ENCODE measurements at regions not wholly inside any gene's neighbourhood (a gene's known extent, or its start where the extent isn't known, plus 50 kb on each side); places are given as distances from the start of the nearest gene placed in this dataset.

DNA sequence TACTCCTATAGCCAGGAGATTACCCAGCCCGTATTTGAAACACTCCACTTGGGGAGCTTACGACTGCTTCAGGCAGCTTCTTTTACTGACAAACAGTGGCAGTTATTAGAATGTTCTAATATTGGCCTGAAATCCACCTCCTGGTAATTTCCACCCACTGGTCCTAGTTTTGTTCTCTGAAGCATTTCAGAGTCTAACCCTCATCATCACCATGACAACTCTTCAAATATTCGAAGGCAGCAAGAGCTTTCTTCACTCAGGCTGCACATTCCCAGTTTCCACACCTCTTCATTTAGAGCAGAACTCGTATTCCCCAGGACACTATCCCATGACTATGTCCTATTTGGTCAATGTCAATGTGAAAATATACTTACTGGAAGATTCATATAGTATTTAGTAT lies 325.6 kb downstream of the UBE3D start:
- DNase-seq (ENCODE audit: low spot score), result no peak

DNA sequence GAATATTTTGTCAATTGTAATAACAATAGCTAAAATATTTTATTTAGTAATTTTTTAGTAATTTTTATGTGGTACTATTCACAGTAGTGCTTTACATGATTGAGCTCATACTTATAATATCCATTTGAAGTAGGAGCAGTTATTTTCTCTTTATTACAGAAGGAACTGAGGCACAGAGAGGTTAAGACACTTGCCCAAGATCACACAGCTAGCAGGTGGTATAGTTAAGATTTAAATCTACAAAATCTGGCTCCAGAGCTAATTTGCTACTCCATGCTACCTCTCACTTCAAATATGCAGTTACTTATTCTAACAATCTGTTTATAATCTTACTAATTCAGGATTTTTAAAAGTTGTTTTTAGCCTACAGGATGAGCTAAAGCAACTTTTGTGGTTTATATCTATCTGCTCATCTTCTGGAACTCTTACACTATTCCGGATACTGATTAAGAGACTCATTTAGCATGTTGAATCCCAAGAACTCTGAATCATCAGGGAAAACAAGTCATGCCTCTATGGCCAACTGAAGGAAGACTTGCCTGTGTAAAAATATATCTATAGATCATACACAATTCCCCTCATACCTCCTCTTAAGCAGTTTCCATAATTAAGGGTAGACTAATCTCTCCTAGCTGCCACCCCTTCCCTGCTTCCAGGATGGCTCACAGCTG lies 324.2 kb downstream of the UBE3D start:
- no peak for DNase-seq (ENCODE audit: low spot score)

DNA sequence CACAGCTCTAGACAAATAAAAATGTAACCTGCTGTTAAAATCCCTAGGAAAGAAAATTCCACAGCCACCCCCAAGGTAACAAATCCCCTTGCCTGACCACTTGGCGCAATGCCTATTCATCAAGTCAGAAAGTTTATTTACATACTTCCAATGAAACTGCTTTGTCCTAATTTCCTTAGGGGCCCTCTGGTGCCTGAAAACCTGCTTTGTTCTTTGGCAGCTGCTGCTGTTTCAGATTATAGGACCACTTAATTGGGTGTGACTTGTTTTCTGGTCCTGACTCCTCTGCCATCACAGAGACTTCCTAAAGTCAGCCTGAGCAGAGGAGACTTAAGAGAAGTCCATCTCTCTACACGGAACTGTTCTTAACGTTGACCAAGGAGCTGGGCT lies 323.6 kb downstream of the UBE3D start:
- DNase-seq (ENCODE audit: low spot score), result no peak

DNA sequence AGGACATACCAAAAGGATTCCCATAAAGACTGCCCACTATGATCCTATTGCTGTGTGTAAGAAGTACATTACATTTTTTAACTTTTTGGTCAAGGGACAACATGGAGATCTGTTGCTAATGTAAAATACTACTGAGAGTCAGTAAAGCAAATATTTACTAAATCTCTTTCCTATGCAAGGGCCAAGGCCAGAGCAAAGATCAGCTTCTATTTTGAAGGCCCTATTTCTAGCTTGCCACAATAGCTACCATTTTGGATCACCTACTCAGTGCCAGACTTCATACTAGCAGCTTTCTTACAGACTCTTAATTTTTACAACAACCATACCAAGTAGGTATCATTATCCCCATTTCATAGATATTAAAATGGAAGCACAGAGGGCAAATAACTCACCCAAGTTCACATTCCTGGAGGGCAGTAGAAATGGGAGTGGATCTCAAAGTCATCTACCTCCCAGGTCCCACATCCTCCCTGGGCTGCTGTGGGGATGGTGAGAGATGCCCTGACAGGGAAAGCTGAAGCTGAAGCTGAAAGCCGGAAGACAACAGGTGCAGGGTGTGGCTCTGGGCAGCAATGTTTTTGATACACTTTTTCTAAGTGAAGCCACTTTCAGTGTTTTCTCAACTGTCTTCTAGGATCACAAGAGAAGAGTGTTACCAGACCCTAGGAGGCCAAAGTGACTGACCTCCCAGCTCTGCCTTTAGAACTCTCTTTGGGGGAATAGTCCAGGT lies 321.2 kb downstream of the UBE3D start:
- no peak for DNase-seq (ENCODE audit: low spot score)

DNA sequence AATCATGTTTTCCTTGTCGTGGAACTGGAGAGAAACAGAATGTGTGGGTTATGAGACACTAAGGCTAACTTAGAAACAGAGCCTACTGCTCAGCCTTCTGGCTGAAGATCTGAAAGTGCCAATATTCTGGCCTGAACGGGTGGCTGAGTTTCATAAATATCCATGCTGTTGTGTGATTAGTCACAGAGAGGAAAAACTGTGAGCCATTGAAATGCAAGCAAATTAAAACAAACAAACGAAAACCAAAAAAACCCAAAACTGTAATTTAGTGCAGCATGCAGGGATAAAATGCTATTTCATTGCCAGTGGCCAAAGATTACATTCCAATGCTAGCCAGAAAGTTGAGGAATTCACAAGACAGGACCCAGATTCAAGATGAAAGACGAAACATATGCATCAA lies 315.1 kb downstream of the UBE3D start:
- DNase-seq (ENCODE audit: low spot score), result peak; percentile 47

DNA sequence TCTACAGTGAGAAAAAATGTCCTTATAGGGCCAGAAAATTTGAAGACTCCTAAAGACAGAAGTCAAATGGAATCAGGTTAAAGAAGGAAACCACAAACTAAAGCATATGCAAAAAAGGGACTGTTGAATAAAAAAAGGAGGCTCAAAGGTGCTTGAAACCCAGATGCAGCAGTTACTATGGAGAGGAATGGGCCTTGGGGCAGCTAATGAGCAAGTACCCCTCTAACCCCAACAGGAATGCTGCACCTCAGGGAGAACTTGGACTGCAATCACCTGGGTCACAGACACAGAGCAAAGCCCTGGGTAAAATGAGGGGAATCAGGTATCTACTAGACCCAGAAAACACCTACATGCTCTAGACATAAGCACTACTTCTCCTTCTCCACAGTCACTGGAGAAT lies 313.9 kb downstream of the UBE3D start:
- DNase-seq (ENCODE audit: low spot score), result no peak

DNA sequence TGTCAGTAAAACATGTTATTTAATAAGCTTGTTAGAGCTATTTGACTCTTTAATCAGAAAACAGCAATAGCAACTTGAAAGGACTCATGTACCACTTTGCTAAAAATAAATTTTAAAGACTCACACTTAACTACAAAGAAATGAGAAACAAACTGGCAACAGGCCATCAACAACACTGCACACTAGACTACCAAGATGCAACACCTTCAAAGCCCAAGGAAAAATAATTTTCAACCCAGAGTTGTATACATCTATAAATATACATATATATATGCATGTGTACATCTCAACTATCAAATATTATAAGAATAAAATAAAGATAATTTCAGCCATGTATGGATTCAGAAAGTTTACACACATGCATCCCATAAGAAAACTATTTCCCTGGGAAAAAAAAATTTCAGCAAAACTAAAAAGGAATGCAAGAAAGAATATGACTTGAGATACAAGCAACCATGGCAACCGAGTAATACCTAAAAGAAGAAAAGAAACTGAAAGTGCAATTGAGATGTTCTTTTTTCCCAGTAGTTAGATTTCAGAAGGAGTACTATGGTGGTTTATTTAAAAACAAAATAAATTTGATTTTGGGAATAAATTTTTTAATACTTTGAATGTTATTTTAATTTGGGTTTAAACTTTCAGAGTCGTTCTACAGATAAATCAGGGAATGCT lies 303.8 kb downstream of the UBE3D start:
- DNase-seq (ENCODE audit: low spot score), result no peak

DNA sequence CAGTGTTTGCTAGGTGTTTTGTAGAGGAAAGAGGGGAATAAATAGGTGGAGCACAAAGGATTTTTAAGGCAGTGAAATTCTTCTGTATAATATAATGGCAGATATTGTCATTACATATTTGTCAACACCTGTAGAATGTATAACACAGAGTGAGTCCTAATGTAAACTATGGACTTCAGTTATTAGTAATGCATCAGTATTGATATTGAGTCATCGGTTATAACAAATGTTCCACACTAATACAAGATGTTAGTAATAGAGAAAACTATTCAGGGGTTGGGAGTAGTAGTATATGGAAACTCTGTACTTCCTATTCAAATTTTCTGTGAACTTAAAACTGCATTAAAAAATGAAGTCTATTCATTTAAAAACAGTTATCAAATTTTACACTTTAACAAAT lies 299.2 kb downstream of the UBE3D start:
- DNase-seq (ENCODE audit: low spot score), result no peak

DNA sequence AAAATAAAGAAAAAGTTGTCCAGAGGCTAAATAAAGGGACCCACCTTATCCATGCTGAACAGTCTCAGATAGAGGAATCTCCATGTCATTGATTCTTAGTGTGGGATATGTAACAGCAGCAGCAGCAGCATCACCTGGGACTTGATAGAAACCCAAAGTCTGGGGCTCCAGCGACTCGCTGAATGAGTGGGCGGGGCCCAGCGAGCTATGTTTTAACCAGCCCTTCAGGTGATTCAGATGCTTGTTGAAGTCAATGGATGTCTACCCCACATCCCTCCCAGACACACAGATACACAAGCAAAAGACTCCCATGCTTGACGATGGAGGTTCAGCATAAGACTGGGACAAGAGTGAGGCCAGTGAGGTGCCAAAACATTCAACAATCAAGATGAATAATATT lies 298.6 kb downstream of the UBE3D start:
- DNase-seq (ENCODE audit: low spot score), result no peak

DNA sequence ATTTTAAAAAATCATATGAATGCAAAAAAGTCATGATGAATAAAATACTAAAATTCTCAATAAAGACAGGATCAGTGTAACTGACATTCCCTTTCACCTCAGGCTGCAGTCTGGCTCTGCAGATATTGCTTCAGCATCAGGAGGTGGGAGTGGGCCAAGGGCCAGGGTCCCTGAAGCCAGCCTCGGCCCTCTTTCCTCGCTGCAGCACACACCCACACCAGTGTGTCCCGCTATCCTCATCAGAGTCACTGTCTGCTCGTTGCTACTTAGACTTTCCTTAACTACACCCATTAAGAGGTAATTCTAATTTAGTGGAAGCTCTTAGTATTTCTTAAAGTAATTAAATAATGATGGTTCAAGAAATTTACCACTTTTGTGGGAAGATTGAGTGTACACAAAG lies 298.2 kb downstream of the UBE3D start:
- no peak for DNase-seq (ENCODE audit: low spot score)

DNA sequence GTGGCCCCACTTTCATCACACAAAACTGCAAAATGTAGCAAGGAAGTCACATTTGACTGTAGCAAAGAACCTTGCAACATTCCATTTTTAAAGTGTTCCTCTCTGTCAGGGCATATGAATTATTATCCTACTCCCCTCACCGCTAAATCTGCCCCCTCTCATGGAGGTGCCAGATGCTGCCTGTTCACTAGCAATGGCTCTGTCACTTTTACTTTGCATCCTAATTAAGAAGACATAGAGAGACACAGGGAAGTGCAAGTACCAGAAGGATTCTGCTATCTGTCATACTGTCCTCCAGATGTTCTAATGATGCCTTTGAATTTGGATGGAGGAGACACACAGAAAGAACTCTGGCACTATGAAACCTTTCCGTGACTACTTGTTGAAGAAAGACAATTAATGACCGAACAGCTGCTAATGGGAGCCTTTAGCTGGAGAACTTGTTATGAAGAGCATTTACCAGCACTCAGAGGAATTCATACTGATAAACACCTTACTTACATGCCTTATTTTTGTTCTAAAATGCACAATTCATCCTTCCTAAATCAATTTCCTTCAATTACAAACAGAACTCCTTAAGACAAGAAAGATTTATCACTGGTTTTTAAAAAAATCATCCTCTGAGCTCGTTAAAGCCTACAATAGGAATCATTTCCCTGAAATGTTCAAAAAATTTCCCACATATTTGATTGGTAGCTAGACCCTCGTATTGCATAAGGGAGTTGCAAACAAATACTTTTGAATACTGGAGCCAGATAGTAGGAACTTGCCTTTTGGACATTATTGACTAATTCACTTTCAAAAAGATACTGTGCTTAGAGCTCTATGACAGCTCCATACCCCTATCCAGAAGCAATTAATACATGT lies 292.6 kb downstream of the UBE3D start:
- no peak for DNase-seq (ENCODE audit: low spot score)

DNA sequence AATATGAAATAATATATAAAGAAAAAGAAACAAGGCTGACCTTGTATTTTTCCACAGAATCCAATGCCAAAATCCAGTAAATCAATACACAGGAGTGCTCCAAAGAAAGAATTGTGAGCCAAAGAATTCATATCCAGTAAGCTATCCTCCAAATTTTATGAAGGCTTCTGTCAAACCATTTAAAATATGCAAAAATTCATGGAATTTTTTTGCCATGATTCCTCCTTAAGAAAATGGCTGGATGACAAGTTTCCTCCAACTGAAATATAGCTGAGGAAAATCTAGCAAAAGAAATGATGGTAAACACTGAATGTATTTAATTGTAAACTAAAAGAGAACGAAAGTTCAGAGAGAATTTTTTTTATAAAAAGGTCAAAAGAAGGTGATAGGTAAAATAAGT lies 290.3 kb downstream of the UBE3D start:
- DNase-seq (ENCODE audit: low spot score), result no peak

DNA sequence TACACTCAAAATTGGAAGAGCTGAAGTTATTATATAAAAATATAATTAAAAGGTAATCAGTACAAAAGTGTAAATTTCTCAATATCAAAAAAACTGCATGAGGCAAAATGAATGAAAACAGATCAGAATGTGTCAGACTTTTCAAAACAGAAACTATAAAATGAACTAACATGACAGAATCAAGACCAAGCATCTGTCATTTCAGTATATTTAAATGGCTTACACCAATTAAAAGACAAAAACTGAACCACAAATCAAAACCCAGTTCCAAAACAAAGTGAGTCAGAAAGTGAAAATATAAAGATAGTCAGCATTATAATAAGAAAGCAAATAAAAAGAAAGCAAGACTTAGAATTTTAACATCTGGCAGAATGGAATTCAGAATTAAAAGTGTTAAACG lies 289.7 kb downstream of the UBE3D start:
- no peak for DNase-seq (ENCODE audit: low spot score)

DNA sequence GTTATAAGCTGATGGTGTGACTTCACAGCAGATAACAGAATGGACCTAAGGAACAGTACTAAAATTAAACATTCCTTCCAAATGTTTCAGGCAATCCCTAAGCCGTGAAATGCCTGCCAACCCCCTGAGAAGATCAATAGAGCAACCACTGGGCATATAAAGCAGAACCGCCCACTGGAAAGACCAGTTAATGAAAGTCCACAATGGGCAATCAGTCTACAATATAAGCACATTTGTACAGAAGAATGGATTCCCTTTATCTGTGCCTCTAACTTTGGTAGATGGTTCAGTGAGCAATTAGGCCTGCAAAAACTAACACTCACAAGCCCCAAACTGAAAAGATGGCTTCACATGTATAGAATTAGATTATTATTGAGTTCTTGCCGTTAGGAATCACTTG lies 286.6 kb downstream of the UBE3D start:
- DNase-seq (ENCODE audit: low spot score), result no peak

DNA sequence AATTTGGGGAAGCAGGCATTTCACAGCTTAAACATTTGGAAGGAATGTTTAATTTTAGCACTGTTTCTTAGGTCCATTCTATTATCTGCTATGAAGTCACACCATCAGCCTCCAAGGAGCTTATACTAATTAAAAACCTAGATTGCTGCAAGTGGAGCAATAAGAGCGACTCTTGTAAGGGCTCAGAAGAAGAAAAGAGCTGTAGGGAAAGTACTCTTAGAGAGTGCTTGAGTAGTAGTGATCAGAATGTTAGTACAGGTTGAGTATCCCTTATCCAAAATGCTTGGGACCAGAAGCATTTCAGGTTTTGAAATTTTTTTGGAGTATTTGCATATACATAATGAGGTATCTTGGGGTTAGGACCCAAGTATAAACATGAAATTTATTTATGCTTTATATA lies 285.3 kb downstream of the UBE3D start:
- no peak for DNase-seq (ENCODE audit: low spot score)

DNA sequence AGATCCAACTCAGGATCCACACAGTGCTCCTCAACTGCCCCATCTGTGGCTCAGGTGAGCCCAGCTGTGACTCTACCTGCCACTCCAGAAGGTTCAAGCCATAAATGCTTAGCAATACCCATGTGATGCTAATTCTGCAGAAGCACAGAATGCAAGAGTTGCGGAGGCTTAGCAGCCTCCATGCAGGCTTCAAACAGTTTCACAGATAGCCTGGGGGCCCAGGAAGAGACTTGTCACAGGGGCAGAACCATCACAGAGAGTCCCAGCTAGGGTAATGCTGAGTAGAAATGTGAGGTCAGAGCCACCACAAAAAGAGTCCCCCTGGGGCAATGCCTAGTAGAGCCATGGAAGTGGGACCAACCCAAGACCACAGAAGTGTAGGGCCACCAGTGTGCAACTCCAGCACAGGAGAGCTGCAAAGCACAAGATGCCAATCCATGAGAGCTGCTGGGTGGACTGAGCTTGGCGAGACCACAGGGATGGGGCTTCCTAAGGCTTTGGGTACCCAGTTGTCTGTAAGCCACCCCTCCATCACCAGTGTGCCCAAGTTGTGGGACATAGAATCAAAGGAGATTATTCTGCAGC lies 283.9 kb downstream of the UBE3D start:
- no peak for DNase-seq (ENCODE audit: low spot score)

DNA sequence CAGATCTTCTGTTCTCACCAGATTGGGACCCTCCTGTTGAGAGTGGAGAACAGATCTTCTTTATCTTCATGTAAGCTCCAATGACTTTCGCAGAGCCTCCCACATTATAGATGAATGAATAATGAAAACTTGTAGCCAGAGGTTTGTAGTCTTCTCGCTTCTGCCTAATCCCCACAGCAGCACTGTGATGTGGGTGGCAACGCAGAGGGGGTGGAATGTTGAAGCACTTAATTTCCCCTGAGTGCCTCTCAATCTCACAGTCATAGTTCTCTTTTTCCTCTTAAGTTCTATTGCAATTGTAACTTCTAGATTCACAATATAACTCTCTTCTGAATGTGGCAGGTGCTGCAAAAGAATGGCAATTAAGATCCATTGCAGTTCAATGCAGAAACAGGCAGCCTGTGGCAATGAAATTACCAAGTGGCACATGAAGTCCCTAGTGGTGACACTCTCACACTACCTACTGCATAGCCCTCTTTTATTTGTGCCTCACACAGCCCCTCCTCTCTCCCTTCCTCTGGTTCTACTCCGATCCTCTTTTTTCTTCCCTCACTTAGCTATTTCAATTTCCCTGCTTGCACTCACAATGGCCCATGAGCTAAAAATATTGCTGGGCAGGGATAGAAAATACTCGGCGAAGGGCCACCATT lies 281.9 kb downstream of the UBE3D start:
- DNase-seq (ENCODE audit: low spot score), result no peak

DNA sequence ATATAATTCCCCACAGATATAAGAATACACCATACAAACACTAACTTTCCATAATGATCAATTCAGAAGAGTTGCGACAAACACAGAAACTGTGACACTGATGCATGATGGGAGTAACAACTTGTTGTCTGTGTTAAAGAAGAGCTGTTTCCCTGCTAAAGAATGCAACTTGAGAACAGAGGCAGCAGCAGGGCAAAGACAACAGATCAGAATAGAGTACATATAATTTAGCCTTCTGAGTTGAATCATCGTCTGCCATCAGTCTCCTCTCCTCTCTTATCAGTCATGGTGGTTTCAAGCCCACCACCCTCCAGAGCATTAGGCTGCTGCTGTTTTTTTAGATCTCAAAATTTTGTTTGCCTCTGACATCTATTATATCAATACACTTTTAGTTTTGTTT lies 280.4 kb downstream of the UBE3D start:
- DNase-seq (ENCODE audit: low spot score), result no peak

DNA sequence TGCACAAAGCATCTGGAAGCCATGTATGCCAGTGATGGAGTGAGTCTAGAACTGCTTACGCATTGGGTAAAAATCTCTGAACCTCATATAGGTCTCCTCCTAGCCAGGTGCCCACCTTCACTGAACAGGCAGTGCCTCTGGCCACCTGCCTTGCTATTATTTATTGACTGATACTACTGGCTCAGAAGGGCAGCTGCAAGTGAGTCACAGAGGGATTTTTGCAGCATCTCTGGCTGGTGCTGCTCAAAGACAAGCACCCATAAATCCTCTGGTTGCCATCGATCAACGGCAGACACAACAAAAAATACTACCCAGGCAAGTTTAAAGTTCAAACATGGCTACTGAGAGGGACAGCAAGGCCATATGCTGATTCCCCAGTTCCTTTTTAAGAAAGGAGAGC lies 279.4 kb downstream of the UBE3D start:
- DNase-seq (ENCODE audit: low spot score), result no peak

DNA sequence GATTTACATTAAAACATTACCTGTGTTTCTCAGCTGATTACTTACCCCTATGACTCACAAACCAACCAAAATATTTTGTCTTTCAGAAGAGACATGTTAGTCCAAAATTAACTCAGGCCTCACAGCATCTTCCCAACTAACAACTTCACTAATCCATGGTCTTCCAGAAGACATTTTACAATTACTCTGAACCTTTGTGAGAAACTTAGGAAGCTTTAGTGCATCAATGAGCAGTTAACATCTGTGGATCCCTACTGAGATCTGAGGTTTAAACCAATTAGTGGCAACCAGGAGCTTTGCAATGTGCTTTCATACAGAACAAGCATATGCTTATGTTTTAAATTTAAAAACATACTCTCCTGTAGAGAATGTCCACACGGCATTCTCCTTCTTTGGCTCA lies 269.7 kb downstream of the UBE3D start:
- no peak for DNase-seq (ENCODE audit: low spot score)

DNA sequence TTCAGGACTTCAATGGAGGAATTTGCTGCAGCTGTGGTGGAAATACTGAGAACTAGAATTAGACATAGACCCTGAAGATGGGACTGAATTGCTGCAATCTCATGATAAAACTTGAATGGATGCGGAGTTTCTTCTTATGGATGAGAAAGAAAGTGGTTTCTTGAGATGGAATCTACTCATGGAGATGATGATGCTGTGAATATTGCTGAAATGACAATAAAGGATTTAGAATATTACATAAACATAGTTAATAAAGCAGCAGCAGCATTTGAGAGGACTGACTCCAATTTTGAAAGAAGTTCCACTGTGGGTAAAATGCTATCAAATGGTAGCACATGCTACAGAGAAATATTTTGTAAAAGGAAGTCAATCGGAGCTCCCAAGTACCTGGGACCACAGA lies 264.6 kb downstream of the UBE3D start:
- DNase-seq (ENCODE audit: low spot score), result no peak

Data from H4 (cell line).